Activated CD8-positive, alpha-beta T cell treated with anti-CD3 and anti-CD28 coated beads for 36 hours (primary cell): ENCODE measurements at regions not wholly inside any gene's neighbourhood (a gene's known extent, or its start where the extent isn't known, plus 50 kb on each side); places are given as distances from the start of the nearest gene placed in this dataset.
"Not testable (repeated sequence)": the region's sequence is repeated elsewhere in the genome, so short reads cannot be mapped to it uniquely, and the experiment has no call there.

ENCODE experiments used
- ATAC-seq: fragments of 200-7000 bp; cut with Tn5 transposase; one replicate; pipeline ENCODE4 v1.10.0; 2021; ENCODE audit warnings: mild to moderate bottlenecking, moderate library complexity
- CTCF ChIA-PET: fragments of 350-600 bp; sonication (Branson Sonifier 250); formaldehyde crosslinking; loops from one replicate; lab custom pipeline; 2021; ENCODE audit warnings: antibody characterized with exemption; lab: Charles Lee
- POLR2A ChIA-PET: fragments of 350-600 bp; sonication (Branson Sonifier 250); formaldehyde crosslinking; loops from one replicate; lab custom pipeline; 2021; ENCODE audit warnings: antibody characterized with exemption; lab: Charles Lee
- DNase-seq: peaks from one replicate; pipeline ENCODE4 v3.0.0-alpha.2; 2020
- H3K27ac Mint-ChIP-seq: one replicate; pipeline ENCODE4 v1.8.0; 2021; ENCODE audit warnings: mild to moderate bottlenecking, mixed read lengths
- H3K27me3 Mint-ChIP-seq: one replicate; pipeline ENCODE4 v1.8.0; 2021; ENCODE audit warnings: mixed read lengths
- H3K36me3 Mint-ChIP-seq: one replicate; pipeline ENCODE4 v1.8.0; 2021; ENCODE audit warnings: low read depth, mixed read lengths
- H3K4me1 Mint-ChIP-seq: one replicate; pipeline ENCODE4 v1.8.0; 2021; ENCODE audit warnings: low read depth, mixed read lengths
- H3K4me3 Mint-ChIP-seq: one replicate; pipeline ENCODE4 v1.8.0; 2021; ENCODE audit warnings: mild to moderate bottlenecking, moderate library complexity, mixed read lengths
- H3K9me3 Mint-ChIP-seq: one replicate; pipeline ENCODE4 v1.8.0; 2021; ENCODE audit warnings: mixed read lengths
- CTCF ChIP-seq: fragments of 200-600 bp; IDR thresholded peaks from one replicate; pipeline ENCODE4 v1.8.0; 2022; ENCODE audit warnings: antibody characterized with exemption, mild to moderate bottlenecking
- intact Hi-C: fragments of 100-400 bp; cut with micrococcal nuclease; formaldehyde crosslinking; loops from one replicate; pipeline ENCODE4 v1.10.0; 2022

- Mint-ChIP-seq H3K27ac (no peak overlapping the region), H3K36me3 (no peaks in the 10 kb centered on the region), H3K4me1 (peaks cover 7% of the 10 kb centered on the region), H3K4me3 (no peak overlapping the region), H3K9me3 (no peaks in the 10 kb centered on the region), H3K27me3 (no peaks in the 10 kb centered on the region)
- no peak for TF ChIP-seq CTCF
- intact Hi-C loops: no loop called here
- peak; percentile 2 for DNase-seq
- ChIA-PET POLR2A (no interaction called here), CTCF (interaction anchor here (1.2 kb wide), 1 partner anchor 86 kb away, joined by 3 read pairs; no protein-coding TSS in a partner anchor)
- ATAC-seq: peak; percentile 20
These were observed 219.4 kb downstream of the DUSP10 start for GRCh38 chr1:221522529-221522940.

GRCh38 chr1:221525749-221526148, 216.1 kb downstream of the DUSP10 start:
- Mint-ChIP-seq H3K4me3 (no peak overlapping the region), H3K27me3 (peaks cover 3% of the 10 kb centered on the region), H3K36me3 (no peaks in the 10 kb centered on the region), H3K9me3 (no peaks in the 10 kb centered on the region), H3K27ac (no peak overlapping the region), H3K4me1 (peaks cover 7% of the 10 kb centered on the region)
- no peak for TF ChIP-seq CTCF
- intact Hi-C loops: no loop called here
- ATAC-seq: no peak
- no peak for DNase-seq
- ChIA-PET POLR2A (no interaction called here), CTCF (interaction anchor here (1.2 kb wide), 1 partner anchor 90 kb away, joined by 3 read pairs; no protein-coding TSS in a partner anchor)

GRCh38 chr1:221527302-221527701, 214.6 kb downstream of the DUSP10 start:
- DNase-seq (no peak), ATAC-seq (no peak)
- no peak for TF ChIP-seq CTCF
- POLR2A ChIA-PET: no interaction called here
- Mint-ChIP-seq H3K27ac (no peak overlapping the region), H3K9me3 (no peaks in the 10 kb centered on the region), H3K27me3 (peaks cover 12% of the 10 kb centered on the region), H3K4me1 (peaks cover under 1% of the 10 kb centered on the region), H3K36me3 (no peaks in the 10 kb centered on the region), H3K4me3 (no peak overlapping the region)
- intact Hi-C loops: no loop called here
- CTCF ChIA-PET: interaction anchor here (1.4 kb wide), 1 partner anchor 10 kb away, joined by 4 read pairs; no protein-coding TSS in a partner anchor

GRCh38 chr1:221527886-221528624, 213.8 kb downstream of the DUSP10 start:
- ATAC-seq (no peak), DNase-seq (no peak)
- intact Hi-C loops: no loop called here
- Mint-ChIP-seq H3K9me3 (no peaks in the 10 kb centered on the region), H3K4me1 (no peaks in the 10 kb centered on the region), H3K27me3 (peaks cover 12% of the 10 kb centered on the region), H3K36me3 (no peaks in the 10 kb centered on the region), H3K27ac (no peak overlapping the region), H3K4me3 (no peak overlapping the region)
- ChIA-PET CTCF (interaction anchor here (1.4 kb wide), 1 partner anchor 11 kb away, joined by 4 read pairs; no protein-coding TSS in a partner anchor), POLR2A (no interaction called here)
- no peak for TF ChIP-seq CTCF

- H3K36me3 Mint-ChIP-seq, intact Hi-C loops, CTCF ChIA-PET, ATAC-seq, H3K9me3 Mint-ChIP-seq, POLR2A ChIA-PET, H3K4me3 Mint-ChIP-seq, H3K4me1 Mint-ChIP-seq, DNase-seq, H3K27ac Mint-ChIP-seq: not testable (repeated sequence)
- peaks cover 14% of the 10 kb centered on the region for H3K27me3 Mint-ChIP-seq
These were observed 211.7 kb downstream of the DUSP10 start for GRCh38 chr1:221530159-221530558.
